Right lobe of liver (tissue), 4 donors: ENCODE measurements at regions not wholly inside any gene's neighbourhood (a gene's known extent, or its start where the extent isn't known, plus 50 kb on each side); places are given as distances from the start of the nearest gene placed in this dataset.

Experiments used
- POLR2A ChIP-seq: fragments of 450-650 bp; IDR thresholded peaks from one replicate; pipeline ENCODE4 v1.6.1; 2017; ENCODE audit warnings: antibody characterized with exemption, mild to moderate bottlenecking
- TF ChIP-seq, protein P1 (sequence below), 4 donors: fragments of 200-600 bp in 3 of 4; fragments of 450-650 bp in 1 of 4; IDR thresholded peaks; one replicate each; pipeline versions ENCODE4 v1.5.1 to v1.8.0; 2016 to 2022; ENCODE audit warnings: antibody characterized with exemption in 4 of 4, mild to moderate bottlenecking in 2 of 4
- donor health status: DM: no; HTN: no; CAD: no.
- donor health status: DM: no; HTN: no; CAD: no.
- donor health status: DM: no; HTN: yes; CAD: no.

DNA sequence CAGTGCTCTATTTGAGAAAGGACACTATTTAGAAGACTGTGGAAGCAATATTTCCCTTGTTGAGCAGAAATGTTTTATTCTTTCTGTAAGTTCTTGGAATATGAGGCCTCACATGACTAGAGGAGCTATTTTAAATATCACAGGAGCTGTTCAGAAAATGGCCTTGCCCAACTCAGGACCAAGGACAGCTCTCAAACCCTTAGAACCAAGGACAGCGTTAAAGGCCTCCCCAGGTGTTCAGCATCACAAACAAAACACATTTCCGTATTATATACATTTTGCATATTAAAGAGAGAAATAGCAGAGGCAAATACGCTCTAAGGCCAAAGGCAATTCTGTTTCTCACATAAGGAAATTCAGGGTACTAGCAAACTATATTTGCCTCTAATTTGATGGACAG is 631.4 kb downstream of the CDH26 start:
- TF ChIP-seq, protein P1, sequence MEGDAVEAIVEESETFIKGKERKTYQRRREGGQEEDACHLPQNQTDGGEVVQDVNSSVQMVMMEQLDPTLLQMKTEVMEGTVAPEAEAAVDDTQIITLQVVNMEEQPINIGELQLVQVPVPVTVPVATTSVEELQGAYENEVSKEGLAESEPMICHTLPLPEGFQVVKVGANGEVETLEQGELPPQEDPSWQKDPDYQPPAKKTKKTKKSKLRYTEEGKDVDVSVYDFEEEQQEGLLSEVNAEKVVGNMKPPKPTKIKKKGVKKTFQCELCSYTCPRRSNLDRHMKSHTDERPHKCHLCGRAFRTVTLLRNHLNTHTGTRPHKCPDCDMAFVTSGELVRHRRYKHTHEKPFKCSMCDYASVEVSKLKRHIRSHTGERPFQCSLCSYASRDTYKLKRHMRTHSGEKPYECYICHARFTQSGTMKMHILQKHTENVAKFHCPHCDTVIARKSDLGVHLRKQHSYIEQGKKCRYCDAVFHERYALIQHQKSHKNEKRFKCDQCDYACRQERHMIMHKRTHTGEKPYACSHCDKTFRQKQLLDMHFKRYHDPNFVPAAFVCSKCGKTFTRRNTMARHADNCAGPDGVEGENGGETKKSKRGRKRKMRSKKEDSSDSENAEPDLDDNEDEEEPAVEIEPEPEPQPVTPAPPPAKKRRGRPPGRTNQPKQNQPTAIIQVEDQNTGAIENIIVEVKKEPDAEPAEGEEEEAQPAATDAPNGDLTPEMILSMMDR (IDR thresholded peaks at IDR 0.05), result no peak
- TF ChIP-seq POLR2A, result no peak
